ENCODE measurements at regions not wholly inside any gene's neighbourhood (a gene's known extent, or its start where the extent isn't known, plus 50 kb on each side); places are given as distances from the start of the nearest gene placed in this dataset.

- no peak for DNase-seq (ENCODE audit: low read depth)
Observed at GRCh38 chr12:78599366-78599765, 265.2 kb upstream of the SYT1 start.

GRCh38 chr12:78600541-78600940 is 264.0 kb upstream of the SYT1 start:
- no peak for DNase-seq (ENCODE audit: low read depth)

GRCh38 chr12:78611504-78611903 is 253.1 kb upstream of the SYT1 start:
- DNase-seq (ENCODE audit: low read depth) = no peak

- DNase-seq (ENCODE audit: low read depth) = no peak
Observed at GRCh38 chr12:78612190-78612589, 252.4 kb upstream of the SYT1 start.

- no peak for DNase-seq (ENCODE audit: low read depth)
Observed at GRCh38 chr12:78617683-78618082, 246.9 kb upstream of the SYT1 start.

- no peak for DNase-seq (ENCODE audit: low read depth)
Observed at GRCh38 chr12:78622529-78623195, 241.9 kb upstream of the SYT1 start.

- no peak for DNase-seq (ENCODE audit: low read depth)
Observed at GRCh38 chr12:78628491-78629100, 236.0 kb upstream of the SYT1 start.

- peak; percentile 2 for DNase-seq (ENCODE audit: low read depth)
Observed at GRCh38 chr12:78636231-78636855, 228.2 kb upstream of the SYT1 start.

GRCh38 chr12:78641837-78642423 is 222.6 kb upstream of the SYT1 start:
- peak; percentile 2 for DNase-seq (ENCODE audit: low read depth)

- peak; percentile 2 for DNase-seq (ENCODE audit: low read depth)
Observed at GRCh38 chr12:78645956-78646355, 218.6 kb upstream of the SYT1 start.

- DNase-seq (ENCODE audit: low read depth) = no peak
Observed at GRCh38 chr12:78651755-78652154, 212.8 kb upstream of the SYT1 start.

GRCh38 chr12:78666584-78666983 is 198.0 kb upstream of the SYT1 start:
- DNase-seq (ENCODE audit: low read depth) = no peak

GRCh38 chr12:78671295-78671694 is 193.3 kb upstream of the SYT1 start:
- no peak for DNase-seq (ENCODE audit: low read depth)

GRCh38 chr12:78672033-78672432 is 192.5 kb upstream of the SYT1 start:
- DNase-seq (ENCODE audit: low read depth) = no peak

GRCh38 chr12:78674311-78675090 is 190.1 kb upstream of the SYT1 start:
- DNase-seq (ENCODE audit: low read depth) = no peak

- DNase-seq (ENCODE audit: low read depth) = no peak
Observed at GRCh38 chr12:78680596-78680995, 184.0 kb upstream of the SYT1 start.

- no peak for DNase-seq (ENCODE audit: low read depth)
Observed at GRCh38 chr12:78683031-78683430, 181.5 kb upstream of the SYT1 start.

- no peak for DNase-seq (ENCODE audit: low read depth)
Observed at GRCh38 chr12:78683626-78684025, 180.9 kb upstream of the SYT1 start.

GRCh38 chr12:78684419-78684818 is 180.2 kb upstream of the SYT1 start:
- no peak for DNase-seq (ENCODE audit: low read depth)

GRCh38 chr12:78695749-78696148 is 168.8 kb upstream of the SYT1 start:
- no peak for DNase-seq (ENCODE audit: low read depth)

- no peak for DNase-seq (ENCODE audit: low read depth)
Observed at GRCh38 chr12:78696267-78696666, 168.3 kb upstream of the SYT1 start.

- peak; percentile 23 for DNase-seq (ENCODE audit: low read depth)
Observed at GRCh38 chr12:78697817-78698415, 166.7 kb upstream of the SYT1 start.

Measured in HS-5 (cell line).